Activated CD8-positive, alpha-beta memory T cell treated with anti-CD3 and anti-CD28 coated beads for 36 hours (primary cell): ENCODE measurements at regions not wholly inside any gene's neighbourhood (a gene's known extent, or its start where the extent isn't known, plus 50 kb on each side); places are given as distances from the start of the nearest gene placed in this dataset.

Experiments used
- CTCF ChIA-PET: fragments of 350-600 bp; sonication (Branson Sonifier 250); formaldehyde crosslinking; loops from one replicate; lab custom pipeline; 2021; ENCODE audit warnings: antibody characterized with exemption; lab: Charles Lee
- POLR2A ChIA-PET: fragments of 350-600 bp; sonication (Branson Sonifier 250); formaldehyde crosslinking; loops from one replicate; lab custom pipeline; 2021; ENCODE audit warnings: antibody characterized with exemption; lab: Charles Lee

GRCh38 chr20:61176874-61177273 lies 75.2 kb upstream of the CDH4 start:
- POLR2A ChIA-PET, result no interaction called here
- CTCF ChIA-PET, result no interaction called here

DNA sequence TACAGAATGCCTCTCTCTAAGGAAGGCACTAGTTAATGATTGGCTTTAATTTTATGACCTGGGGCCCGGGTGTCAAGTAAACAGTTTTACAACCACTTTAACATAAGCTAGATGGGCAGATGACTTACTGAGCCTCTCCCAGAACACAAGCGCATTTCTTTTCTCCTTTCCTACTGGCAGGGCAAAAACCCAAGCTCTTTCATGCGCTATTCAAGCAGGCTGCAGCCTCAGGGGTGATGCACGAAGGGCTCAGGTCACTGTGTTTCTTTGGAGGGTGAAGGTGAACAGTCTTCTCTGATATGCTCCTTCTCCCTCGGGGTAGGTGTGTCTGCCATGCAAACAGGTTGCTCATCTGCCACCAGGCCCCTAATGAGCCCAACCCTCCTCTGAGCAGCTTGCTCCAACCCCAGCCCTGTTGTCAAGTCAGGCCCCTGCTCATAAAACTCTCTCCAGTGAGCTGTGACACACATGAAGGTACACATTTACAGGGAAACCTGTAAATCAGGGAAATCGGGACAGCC lies 73.5 kb upstream of the CDH4 start:
- ChIA-PET POLR2A (no interaction called here), CTCF (no interaction called here)

DNA sequence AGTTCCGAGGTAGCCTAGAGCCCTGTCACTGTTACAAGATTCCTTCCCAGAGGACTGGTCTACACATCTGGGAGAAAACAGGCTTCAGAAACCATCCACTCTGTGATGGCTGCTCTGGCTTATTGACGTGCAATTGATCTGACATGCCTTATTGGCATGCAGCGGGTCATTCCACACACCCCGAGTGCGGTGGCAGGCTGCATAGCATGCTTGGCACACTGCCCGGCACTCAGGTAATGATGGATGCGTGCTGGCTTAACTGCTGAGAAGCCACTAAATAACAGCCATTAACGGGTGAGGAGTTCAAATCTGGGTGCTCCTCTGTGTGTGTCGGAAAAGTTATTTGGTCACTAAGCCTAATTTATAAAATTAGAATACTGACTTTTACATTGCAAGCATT lies 67.9 kb upstream of the CDH4 start:
- ChIA-PET CTCF (no interaction called here), POLR2A (no interaction called here)

GRCh38 chr20:61185181-61185580 lies 66.9 kb upstream of the CDH4 start:
- ChIA-PET POLR2A (no interaction called here), CTCF (no interaction called here)

GRCh38 chr20:61185841-61186601 lies 66.0 kb upstream of the CDH4 start:
- ChIA-PET CTCF (no interaction called here), POLR2A (no interaction called here)

- ChIA-PET CTCF (no interaction called here), POLR2A (no interaction called here)
Measured at GRCh38 chr20:61186771-61187472, 65.1 kb upstream of the CDH4 start.

GRCh38 chr20:61189534-61189933 lies 62.5 kb upstream of the CDH4 start:
- ChIA-PET CTCF (no interaction called here), POLR2A (interaction anchor here (0.6 kb wide), 1 partner anchor 33 kb away, joined by 3 read pairs; no protein-coding TSS in a partner anchor)

GRCh38 chr20:61191096-61191495 lies 61.0 kb upstream of the CDH4 start:
- ChIA-PET POLR2A (no interaction called here), CTCF (no interaction called here)

DNA sequence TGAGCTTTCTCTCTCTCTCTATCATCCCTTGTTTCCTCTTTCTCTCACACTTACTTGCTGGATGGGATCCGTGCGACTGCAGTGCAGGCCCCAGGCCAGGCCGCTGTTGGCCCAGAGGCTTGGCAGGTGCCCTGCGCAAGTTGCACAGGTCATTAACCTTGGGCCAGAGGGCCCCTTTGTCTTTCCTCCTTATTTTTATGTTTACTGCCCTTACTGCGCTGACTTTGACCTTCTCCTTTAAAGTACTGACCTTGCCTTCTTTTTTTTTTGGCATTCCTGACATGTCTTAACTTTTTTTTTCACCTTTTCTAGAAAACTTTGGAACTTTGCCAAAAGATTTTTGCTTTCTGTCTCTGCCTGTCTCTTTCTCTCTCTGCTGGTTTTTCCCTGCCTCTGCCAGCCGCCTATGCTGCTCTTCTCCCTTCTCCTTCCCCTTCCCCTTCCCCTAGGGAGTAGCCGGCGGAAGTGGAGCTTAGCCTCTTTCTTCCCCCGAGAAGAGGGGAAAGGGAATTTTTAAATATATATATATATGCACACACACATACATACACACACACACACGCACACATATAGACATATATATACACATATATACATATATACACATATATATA lies 59.6 kb upstream of the CDH4 start:
- POLR2A ChIA-PET, result interaction anchor here (0.6 kb wide), 1 partner anchor 36 kb away, joined by 3 read pairs; no protein-coding TSS in a partner anchor
- CTCF ChIA-PET, result no interaction called here

GRCh38 chr20:61193164-61193563 lies 58.9 kb upstream of the CDH4 start:
- ChIA-PET CTCF (no interaction called here), POLR2A (interaction anchor here (0.6 kb wide), 1 partner anchor 37 kb away, joined by 3 read pairs; no protein-coding TSS in a partner anchor)
